Cerebellar nuclear complex (tissue), 1 donor: ENCODE measurements at regions not wholly inside any gene's neighbourhood (a gene's known extent, or its start where the extent isn't known, plus 50 kb on each side); places are given as distances from the start of the nearest gene placed in this dataset.

Source experiments
- DNase-seq, 2 experiments: peaks; one replicate each; lab custom pipeline; 2025; lab: John Stamatoyannopoulos, UW

- no peak for DNase-seq
These were observed 86.7 kb upstream of the TTC34 start for GRCh38 chr1:2887941-2888855.

- DNase-seq: no peak
These were observed 88.8 kb upstream of the TTC34 start for GRCh38 chr1:2890221-2890850.

DNA sequence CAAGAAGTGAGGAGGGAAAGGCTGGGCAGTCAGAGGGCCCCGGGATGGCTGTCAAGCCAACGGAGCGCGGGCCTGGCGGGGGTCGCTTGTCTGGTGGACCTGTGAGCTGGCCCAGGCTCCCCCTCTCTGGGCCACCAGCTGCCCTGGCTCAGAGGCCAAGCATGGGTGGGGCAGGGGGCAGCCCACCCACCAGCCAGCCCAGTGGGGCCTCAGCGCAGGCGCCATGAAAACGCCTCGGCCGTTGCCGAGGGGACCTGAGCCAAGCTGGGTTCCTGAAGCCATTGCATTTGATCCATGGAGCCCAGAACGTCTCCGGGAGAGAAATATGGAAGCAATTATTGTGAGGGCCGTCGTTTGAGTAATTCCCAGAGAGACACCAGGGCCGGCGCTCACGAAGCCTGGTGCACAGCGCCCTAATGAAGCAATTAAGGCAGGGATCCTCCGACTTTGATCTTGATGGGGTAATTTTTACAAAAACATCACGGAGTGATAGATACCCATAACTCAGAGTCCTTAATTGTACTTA, 90.5 kb upstream of the TTC34 start:
- no peak for DNase-seq

DNA sequence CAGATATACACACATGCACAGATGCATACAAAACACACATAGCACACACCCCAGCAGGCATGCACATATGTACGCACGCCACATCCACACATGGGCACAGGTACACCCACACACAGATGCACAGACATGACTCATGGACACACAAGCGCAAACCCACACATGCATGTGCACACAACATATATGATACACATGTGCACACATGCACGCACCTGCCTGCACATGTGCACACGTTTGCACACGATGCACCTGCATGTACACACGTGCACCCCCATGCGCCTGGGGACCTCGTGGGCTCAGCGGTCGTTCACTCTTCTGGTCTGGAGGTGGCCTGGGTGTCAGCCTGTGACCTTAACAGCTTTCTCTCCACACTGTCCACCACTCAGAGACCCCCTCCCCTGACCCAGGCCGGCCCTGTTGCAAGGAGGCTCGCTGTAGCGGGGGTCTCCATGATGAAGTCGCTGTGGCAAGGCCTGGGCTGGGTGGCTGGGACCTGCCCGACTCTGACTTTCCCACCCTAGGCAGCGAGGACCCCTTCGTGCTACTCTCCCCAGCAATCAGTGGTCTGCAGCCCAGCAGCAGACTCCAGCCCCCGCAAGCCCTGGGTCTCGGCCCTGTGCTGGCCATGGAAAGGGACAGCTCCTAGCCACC, 92.1 kb upstream of the TTC34 start:
- no peak for DNase-seq

- DNase-seq: no peak
These were observed 93.0 kb upstream of the TTC34 start for GRCh38 chr1:2894381-2895041.

DNA sequence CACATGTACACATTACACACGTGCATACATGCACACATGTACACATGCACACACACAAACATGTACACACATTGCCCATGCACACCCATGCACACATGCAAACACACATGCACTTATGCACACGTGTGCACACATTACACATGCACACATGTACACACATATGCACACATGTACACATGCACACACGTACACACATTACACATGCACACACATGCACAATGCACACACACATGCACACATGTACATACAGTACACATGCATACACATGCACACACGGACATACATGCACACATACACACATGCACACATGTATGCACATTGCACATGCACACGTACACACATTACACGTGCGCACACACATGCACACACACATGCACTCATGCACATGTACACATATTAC, 95.3 kb upstream of the TTC34 start:
- no peak for DNase-seq

DNA sequence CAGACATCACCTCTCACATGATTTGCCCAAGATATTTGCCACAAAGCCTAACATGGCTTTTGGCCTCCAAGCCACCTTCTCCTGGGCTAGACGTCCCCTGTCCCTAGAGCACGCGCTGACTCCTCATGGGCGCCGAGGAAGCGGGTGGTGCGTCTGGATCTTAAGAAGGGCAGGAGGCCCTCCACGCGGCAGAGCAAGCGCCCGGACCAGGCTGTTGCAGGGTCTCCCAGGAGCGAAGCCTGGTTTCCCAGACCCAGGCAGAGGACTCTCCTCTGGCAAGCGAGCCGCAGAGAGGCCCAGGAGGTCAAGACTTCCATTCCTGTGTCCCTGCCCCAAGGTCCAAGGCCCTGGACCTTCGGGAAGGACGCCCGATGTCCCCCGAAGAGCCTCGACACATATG, 101.7 kb upstream of the TTC34 start:
- no peak for DNase-seq

DNA sequence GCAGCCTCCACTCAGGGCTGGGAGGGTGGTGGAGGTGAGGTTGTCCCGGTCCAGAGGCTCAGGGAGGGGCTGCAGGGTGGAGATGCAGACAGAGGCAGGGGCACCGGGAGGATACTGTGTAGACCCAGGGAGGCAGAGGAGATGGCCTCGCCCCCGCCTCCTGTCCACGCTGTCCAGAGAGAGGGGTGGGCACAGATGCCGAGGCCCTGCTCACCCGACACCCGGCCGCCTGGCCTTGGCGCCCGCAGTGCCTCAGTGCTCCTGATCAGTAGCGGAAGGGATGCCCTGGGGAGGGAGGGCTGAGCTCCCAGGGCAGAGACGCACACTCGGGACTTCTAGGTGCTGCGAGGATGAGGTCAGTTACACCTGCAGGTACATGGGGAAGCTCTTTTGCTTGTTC, 102.7 kb upstream of the TTC34 start:
- DNase-seq: no peak

DNA sequence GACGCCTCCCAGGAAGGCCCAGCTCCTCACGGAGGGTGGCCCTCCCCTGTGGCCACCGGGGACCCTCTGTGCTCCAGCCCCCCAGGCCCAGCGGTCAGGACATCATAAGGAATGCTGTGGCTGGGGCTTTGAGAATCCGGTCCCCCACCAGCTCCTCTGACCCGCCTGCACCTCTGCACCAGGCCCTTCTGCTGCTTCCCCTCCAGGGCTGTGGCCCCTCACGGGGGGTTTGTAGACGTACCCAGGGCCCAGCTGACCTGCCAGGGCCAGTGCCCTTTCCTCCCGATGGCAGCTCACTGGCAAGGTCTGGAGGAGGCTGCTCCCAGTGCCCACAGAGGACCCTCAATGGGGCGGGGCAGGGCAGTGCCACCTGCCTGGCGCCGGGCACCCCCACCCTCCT, 103.9 kb upstream of the TTC34 start:
- DNase-seq: no peak

DNA sequence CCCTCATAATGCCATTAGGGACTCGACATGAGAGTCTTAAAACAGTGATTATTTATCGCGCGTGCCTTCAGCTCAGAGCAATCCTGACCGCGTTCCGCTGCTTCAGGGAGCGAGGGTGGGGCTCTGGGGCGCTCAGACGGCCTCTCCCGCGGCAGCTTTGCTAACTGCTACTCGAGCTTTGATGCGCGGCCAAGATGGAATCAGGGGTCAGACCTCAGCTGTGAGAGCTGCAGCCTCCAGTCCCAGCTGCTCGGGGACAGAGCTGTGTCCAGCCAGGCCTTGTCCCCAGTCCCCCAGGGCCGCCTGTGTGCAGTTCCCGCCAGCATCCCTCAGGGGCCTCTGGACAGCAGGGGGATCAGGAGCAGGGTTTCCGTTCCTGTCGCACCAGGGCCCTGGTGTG, 104.6 kb upstream of the TTC34 start:
- no peak for DNase-seq

- no peak for DNase-seq
These were observed 105.1 kb upstream of the TTC34 start for GRCh38 chr1:2906620-2907019.

DNA sequence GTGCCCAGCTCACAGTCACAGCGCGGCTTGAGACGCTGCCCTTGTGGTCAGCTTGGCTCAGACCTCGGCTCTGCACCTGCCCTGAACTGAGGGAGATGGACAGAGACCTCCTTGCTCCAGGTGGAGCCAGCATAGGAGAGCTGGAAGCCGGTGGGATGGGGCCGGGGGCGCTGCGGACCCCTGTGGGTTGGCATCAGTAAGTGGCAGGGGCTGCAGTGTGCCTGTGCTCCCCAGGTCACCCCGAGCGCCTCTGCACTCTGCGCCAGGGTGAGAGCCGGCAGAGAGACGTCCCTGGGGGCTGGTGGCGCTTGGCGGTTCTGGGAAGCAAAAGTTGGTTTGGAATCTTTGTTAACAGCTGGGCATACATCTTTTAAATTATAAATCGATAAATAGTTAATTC, 105.6 kb upstream of the TTC34 start:
- no peak for DNase-seq

DNA sequence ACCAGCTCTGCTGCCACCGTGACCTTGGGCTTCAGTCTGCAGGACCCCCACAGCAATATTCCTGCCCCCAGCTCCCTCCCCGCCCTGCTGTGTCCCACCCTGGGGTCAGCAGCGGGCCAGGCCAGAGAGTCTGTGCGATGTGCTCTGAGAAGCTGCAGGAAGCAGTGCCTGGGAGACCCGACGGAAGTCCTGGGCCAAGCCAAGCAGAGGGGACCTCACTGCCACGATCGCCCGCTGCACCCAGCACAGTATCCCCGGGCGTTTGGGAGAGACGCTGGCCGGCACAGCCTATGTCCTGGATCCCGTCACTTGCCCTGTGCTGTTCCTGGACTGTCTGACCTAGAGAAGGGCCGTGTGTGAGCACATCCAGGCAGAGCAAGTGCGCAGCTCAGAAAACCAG, 106.6 kb upstream of the TTC34 start:
- no peak for DNase-seq

DNA sequence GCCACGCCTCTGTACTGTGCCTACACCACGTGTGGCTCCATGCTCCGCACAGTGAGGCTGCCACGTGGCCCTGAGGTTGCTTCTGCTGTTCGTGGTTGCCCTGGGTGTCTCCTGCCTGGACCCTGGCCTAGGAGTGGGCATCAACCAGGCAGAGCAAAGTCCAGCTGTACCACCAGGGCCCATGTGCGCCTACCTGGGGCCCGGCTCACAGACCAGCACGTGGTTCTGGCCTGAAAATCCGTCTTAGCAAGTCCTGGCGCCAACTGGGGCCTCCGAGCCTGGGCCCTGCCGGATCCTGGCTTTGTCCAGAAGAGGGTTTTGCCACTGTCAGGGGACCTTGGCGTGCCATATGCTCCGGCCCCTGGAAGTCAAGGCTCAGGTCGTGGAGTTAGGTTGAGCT, 107.1 kb upstream of the TTC34 start:
- DNase-seq: no peak

DNA sequence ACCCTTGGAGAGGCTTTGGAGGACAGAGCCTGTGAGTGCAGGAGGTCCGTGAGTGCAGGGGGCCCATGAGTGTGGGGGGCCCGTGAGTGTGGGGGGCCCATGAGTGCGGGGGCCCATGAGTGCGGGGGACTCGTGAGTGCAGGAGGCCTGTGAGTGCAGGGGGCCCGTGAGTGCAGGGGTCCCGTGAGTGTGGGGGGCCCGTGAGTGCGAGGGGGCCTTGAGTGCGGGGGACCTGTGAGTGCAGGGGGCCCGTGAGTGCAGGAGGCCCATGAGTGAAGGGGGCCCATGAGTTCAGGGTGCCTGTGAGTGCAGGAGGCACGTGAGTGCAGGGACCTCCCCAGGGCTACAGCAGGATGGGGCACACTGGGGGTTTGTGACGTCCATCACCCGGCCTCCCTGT, 108.3 kb upstream of the TTC34 start:
- no peak for DNase-seq

- DNase-seq: no peak
These were observed 108.7 kb upstream of the TTC34 start for GRCh38 chr1:2910211-2910610.

GRCh38 chr1:2911421-2912178, 109.7 kb upstream of the ACTRT2 start:
- no peak for DNase-seq

DNA sequence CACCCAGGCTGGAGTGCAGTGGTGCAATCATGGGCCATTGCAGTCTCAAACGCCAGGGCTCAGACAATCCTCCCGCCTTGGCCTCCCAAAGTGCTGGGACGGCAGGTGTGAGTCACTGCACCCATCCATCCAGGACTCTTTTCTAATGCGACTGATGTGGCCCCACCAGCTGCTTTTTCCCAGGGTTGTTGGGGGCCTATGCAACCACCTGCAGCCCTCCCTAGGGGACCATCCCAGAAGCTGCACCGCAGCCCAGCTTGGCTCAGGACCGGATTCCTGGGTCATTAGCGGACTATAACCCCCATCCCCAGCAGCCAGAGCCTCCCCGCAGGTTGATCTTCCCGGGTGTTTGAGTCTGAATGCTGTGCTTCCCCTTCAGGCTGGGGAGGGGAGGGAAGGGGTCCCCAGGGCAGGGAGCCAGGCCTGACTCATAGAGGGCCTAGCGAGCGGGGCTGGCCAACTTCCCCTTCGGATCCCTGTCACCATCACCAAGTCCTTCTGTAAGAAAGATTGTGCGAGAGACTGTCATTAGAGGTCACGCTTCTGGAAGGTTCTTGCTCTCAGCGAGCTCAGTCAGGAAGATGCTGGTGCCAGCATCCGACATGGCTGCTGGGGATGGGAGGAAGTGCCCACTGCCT, 108.7 kb upstream of the ACTRT2 start:
- DNase-seq: no peak

GRCh38 chr1:2913091-2913490, 108.2 kb upstream of the ACTRT2 start:
- no peak for DNase-seq

DNA sequence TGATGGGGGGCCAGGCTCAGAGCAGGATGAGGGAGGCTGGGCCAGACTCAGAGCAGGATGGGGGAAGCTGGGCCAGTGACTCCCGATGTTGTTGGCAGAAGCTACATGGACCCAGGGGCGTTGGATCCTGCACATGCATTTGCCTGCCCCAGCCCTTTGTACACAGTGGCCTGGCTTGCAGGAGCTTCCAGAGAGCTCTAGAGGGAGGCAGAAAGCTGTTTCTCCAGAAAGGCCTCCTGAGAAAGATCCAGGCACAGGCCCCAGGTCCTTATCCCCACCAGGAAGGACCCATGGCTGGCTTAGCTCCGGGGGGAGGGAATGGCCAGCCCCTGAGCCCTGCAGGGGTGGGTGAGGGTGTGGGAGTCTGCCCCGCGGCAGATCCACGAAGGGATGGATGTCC, 106.6 kb upstream of the ACTRT2 start:
- DNase-seq: no peak

- DNase-seq: no peak
These were observed 105.1 kb upstream of the ACTRT2 start for GRCh38 chr1:2916153-2916552.
